ENCODE measurements at regions not wholly inside any gene's neighbourhood (a gene's known extent, or its start where the extent isn't known, plus 50 kb on each side); places are given as distances from the start of the nearest gene placed in this dataset.
"Not testable (repeated sequence)": the region's sequence is repeated elsewhere in the genome, so short reads cannot be mapped to it uniquely, and the experiment has no call there.

- DNase-seq (ENCODE audit: low read depth): no peak
- TF ChIP-seq CTCF (conservative IDR thresholded peaks at IDR 0.05; ENCODE audit: control insufficient read depth, insufficient read depth, low read depth, low read length): no peak
- H3K4me3 ChIP-seq (ENCODE audit: control insufficient read depth, low read depth, low read length): no peak overlapping the region
Measured at GRCh38 chr16:14384745-14385144, 245.3 kb downstream of the PARN start.

GRCh38 chr16:14383844-14384243 lies 246.2 kb downstream of the PARN start:
- not testable (repeated sequence) for H3K4me3 ChIP-seq (ENCODE audit: control insufficient read depth, low read depth, low read length); DNase-seq (ENCODE audit: low read depth)

GRCh38 chr16:14378689-14379467 lies 251.2 kb downstream of the PARN start:
- H3K4me3 ChIP-seq (ENCODE audit: control insufficient read depth, low read depth, low read length): no peak overlapping the region
- peak; percentile 0 for TF ChIP-seq CTCF (conservative IDR thresholded peaks at IDR 0.05; ENCODE audit: control insufficient read depth, insufficient read depth, low read depth, low read length)
- peak; percentile 92 for DNase-seq (ENCODE audit: low read depth)

GRCh38 chr16:14378131-14378551 lies 251.9 kb downstream of the PARN start:
- DNase-seq (ENCODE audit: low read depth): peak; percentile 93
- TF ChIP-seq CTCF (conservative IDR thresholded peaks at IDR 0.05; ENCODE audit: control insufficient read depth, insufficient read depth, low read depth, low read length): no peak
- H3K4me3 ChIP-seq (ENCODE audit: control insufficient read depth, low read depth, low read length): no peak overlapping the region

- DNase-seq (ENCODE audit: low read depth): peak; percentile 86
- H3K4me3 ChIP-seq (ENCODE audit: control insufficient read depth, low read depth, low read length): no peak overlapping the region
- TF ChIP-seq CTCF (conservative IDR thresholded peaks at IDR 0.05; ENCODE audit: control insufficient read depth, insufficient read depth, low read depth, low read length): no peak
Measured at GRCh38 chr16:14377326-14377725, 252.7 kb downstream of the PARN start.

GRCh38 chr16:14375132-14375491 lies 254.9 kb downstream of the PARN start:
- H3K4me3 ChIP-seq (ENCODE audit: control insufficient read depth, low read depth, low read length): no peak overlapping the region
- DNase-seq (ENCODE audit: low read depth): no peak
- no peak for TF ChIP-seq CTCF (conservative IDR thresholded peaks at IDR 0.05; ENCODE audit: control insufficient read depth, insufficient read depth, low read depth, low read length)

GRCh38 chr16:14374451-14375131 lies 255.5 kb downstream of the PARN start:
- TF ChIP-seq CTCF (conservative IDR thresholded peaks at IDR 0.05; ENCODE audit: control insufficient read depth, insufficient read depth, low read depth, low read length): no peak
- no peak overlapping the region for H3K4me3 ChIP-seq (ENCODE audit: control insufficient read depth, low read depth, low read length)
- no peak for DNase-seq (ENCODE audit: low read depth)
